Colonic mucosa (tissue), 4 donors: ENCODE measurements at regions not wholly inside any gene's neighbourhood (a gene's known extent, or its start where the extent isn't known, plus 50 kb on each side); places are given as distances from the start of the nearest gene placed in this dataset.
"Not testable (repeated sequence)": the region's sequence is repeated elsewhere in the genome, so short reads cannot be mapped to it uniquely, and the experiment has no call there.

Source experiments
- DNase-seq: peaks from one replicate; pipeline ENCODE4 v3.0.0-alpha.2; 2020
- H3K27ac ChIP-seq: fragments of 200-600 bp; one replicate; pipeline ENCODE4 v1.8.0; 2021
- H3K27me3 ChIP-seq: fragments of 200-600 bp; one replicate; pipeline ENCODE4 v1.8.0; 2021
- H3K36me3 ChIP-seq: fragments of 200-600 bp; one replicate; pipeline ENCODE4 v1.8.0; 2021
- H3K4me1 ChIP-seq: fragments of 200-600 bp; one replicate; pipeline ENCODE4 v1.8.0; 2021; ENCODE audit warnings: mild to moderate bottlenecking
- H3K4me3 ChIP-seq: fragments of 200-600 bp; one replicate; pipeline ENCODE4 v1.8.0; 2021
- H3K9ac ChIP-seq, 2 donors: one replicate each; pipeline ENCODE4 v1.7.0; 2013; ENCODE audit warnings: control low read depth in 2 of 2, low read depth in 2 of 2, low read length in 2 of 2
- H3K9me3 ChIP-seq: fragments of 200-600 bp; one replicate; pipeline ENCODE4 v1.8.0; 2021
- CTCF ChIP-seq: fragments of 200-600 bp; IDR thresholded peaks from one replicate; pipeline ENCODE4 v1.8.0; 2022; ENCODE audit warnings: antibody characterized with exemption, mild to moderate bottlenecking
- intact Hi-C: fragments of 100-400 bp; cut with DNase I; formaldehyde crosslinking; loops from one replicate; pipeline ENCODE4 v1.14.1; 2022
- donor health status: healthy.
- donor health status: DM: no; HTN: no; CAD: no.
- donor health status: DM: no; HTN: no; CAD: no.

- no peaks in the 10 kb centered on the region for H3K36me3 ChIP-seq
- DNase-seq, result no peak
- H3K27ac ChIP-seq, result peak overlapping the region; percentile 60
- H3K27me3 ChIP-seq, result no peaks in the 10 kb centered on the region
- no peaks in the 10 kb centered on the region for H3K9me3 ChIP-seq
- TF ChIP-seq CTCF, result no peak
- H3K4me1 ChIP-seq, result peaks cover 17% of the 10 kb centered on the region
- H3K9ac ChIP-seq, result peak overlapping the region in 1 of 2 donors; percentile 70
- intact Hi-C loops, result loop anchor here (10.0 kb wide), 1 partner anchor 199 kb away; the partner anchor contains the start of gene ETS2
- H3K4me3 ChIP-seq, result no peak overlapping the region
Measured at GRCh38 chr21:39003982-39004633, 179.1 kb downstream of the PSMG1 start.

GRCh38 chr21:39001341-39001740 is 181.9 kb downstream of the PSMG1 start:
- no peak for DNase-seq
- no peaks in the 10 kb centered on the region for H3K36me3 ChIP-seq
- H3K9me3 ChIP-seq, result no peaks in the 10 kb centered on the region
- intact Hi-C loops, result loop anchor here (10.0 kb wide), 1 partner anchor 197 kb away; the partner anchor contains the start of gene ETS2
- H3K4me1 ChIP-seq, result peaks cover 15% of the 10 kb centered on the region
- no peaks in the 10 kb centered on the region for H3K27me3 ChIP-seq
- no peak overlapping the region for H3K27ac ChIP-seq
- no peak overlapping the region for H3K9ac ChIP-seq
- H3K4me3 ChIP-seq, result no peak overlapping the region
- TF ChIP-seq CTCF, result no peak

- H3K4me1 ChIP-seq, result peaks cover 12% of the 10 kb centered on the region
- intact Hi-C loops, result loop anchor here (10.0 kb wide), 1 partner anchor 196 kb away; the partner anchor contains the start of gene ETS2
- no peaks in the 10 kb centered on the region for H3K36me3 ChIP-seq
- no peaks in the 10 kb centered on the region for H3K9me3 ChIP-seq
- H3K27me3 ChIP-seq, result no peaks in the 10 kb centered on the region
- DNase-seq, result no peak
- H3K4me3 ChIP-seq, result no peak overlapping the region
- no peak overlapping the region for H3K27ac ChIP-seq
- no peak for TF ChIP-seq CTCF
- H3K9ac ChIP-seq, result no peak overlapping the region
Measured at GRCh38 chr21:39000496-39000895, 182.8 kb downstream of the PSMG1 start.

GRCh38 chr21:38999161-38999560 is 184.1 kb downstream of the PSMG1 start:
- Histone ChIP-seq H3K27ac (no peak overlapping the region), H3K4me1 (peaks cover 1% of the 10 kb centered on the region)
- intact Hi-C loops, result no loop called here

GRCh38 chr21:38998281-38998680 is 185.0 kb downstream of the PSMG1 start:
- intact Hi-C loops, H3K36me3 ChIP-seq, DNase-seq, H3K27me3 ChIP-seq, H3K9me3 ChIP-seq, H3K27ac ChIP-seq, H3K9ac ChIP-seq, H3K4me3 ChIP-seq, H3K4me1 ChIP-seq: not testable (repeated sequence)

More at GRCh38 chr21:38999161-38999560, 184.1 kb downstream of the PSMG1 start:
- TF ChIP-seq CTCF, result no peak
- DNase-seq, result no peak
- no peaks in the 10 kb centered on the region for H3K27me3 ChIP-seq
- no peaks in the 10 kb centered on the region for H3K36me3 ChIP-seq
- no peaks in the 10 kb centered on the region for H3K9me3 ChIP-seq
- H3K4me3 ChIP-seq, result no peak overlapping the region
- H3K9ac ChIP-seq, result no peak overlapping the region

- H3K36me3 ChIP-seq, H3K4me1 ChIP-seq, H3K27me3 ChIP-seq, intact Hi-C loops, H3K27ac ChIP-seq, DNase-seq, H3K9ac ChIP-seq, H3K4me3 ChIP-seq, H3K9me3 ChIP-seq: not testable (repeated sequence)
Measured at GRCh38 chr21:38997843-38998175, 185.4 kb downstream of the PSMG1 start.
